Cardiac fibroblast (primary cell): ENCODE measurements at regions not wholly inside any gene's neighbourhood (a gene's known extent, or its start where the extent isn't known, plus 50 kb on each side); places are given as distances from the start of the nearest gene placed in this dataset.

Experiments used
- DNase-seq, 2 donors: peaks; one replicate each; pipeline versions ENCODE4 v3.0.0 to v3.0.0-alpha.2; 2010; ENCODE audit warnings: low read depth in 2 of 2
- H3K4me3 ChIP-seq, 2 donors: replicated peaks in 1 of 2; 1 replicate in 1 of 2; 2 replicates in 1 of 2; pipeline ENCODE4 v1.5.1; 2011; ENCODE audit warnings: low read depth in 2 of 2, low read length in 2 of 2, mild to moderate bottlenecking in 2 of 2, moderate library complexity in 1 of 2
- TF ChIP-seq, protein P1 (sequence below): IDR thresholded peaks from one replicate; pipeline ENCODE4 v1.5.1; 2011; ENCODE audit warnings: low read depth, mild to moderate bottlenecking, low read length, inconsistent platforms

GRCh38 chr2:234751275-234751973 is 200.4 kb upstream of the SH3BP4 start:
- no peak for DNase-seq
- H3K4me3 ChIP-seq, result no peak overlapping the region
- TF ChIP-seq, protein P1, sequence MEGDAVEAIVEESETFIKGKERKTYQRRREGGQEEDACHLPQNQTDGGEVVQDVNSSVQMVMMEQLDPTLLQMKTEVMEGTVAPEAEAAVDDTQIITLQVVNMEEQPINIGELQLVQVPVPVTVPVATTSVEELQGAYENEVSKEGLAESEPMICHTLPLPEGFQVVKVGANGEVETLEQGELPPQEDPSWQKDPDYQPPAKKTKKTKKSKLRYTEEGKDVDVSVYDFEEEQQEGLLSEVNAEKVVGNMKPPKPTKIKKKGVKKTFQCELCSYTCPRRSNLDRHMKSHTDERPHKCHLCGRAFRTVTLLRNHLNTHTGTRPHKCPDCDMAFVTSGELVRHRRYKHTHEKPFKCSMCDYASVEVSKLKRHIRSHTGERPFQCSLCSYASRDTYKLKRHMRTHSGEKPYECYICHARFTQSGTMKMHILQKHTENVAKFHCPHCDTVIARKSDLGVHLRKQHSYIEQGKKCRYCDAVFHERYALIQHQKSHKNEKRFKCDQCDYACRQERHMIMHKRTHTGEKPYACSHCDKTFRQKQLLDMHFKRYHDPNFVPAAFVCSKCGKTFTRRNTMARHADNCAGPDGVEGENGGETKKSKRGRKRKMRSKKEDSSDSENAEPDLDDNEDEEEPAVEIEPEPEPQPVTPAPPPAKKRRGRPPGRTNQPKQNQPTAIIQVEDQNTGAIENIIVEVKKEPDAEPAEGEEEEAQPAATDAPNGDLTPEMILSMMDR, result no peak

DNA sequence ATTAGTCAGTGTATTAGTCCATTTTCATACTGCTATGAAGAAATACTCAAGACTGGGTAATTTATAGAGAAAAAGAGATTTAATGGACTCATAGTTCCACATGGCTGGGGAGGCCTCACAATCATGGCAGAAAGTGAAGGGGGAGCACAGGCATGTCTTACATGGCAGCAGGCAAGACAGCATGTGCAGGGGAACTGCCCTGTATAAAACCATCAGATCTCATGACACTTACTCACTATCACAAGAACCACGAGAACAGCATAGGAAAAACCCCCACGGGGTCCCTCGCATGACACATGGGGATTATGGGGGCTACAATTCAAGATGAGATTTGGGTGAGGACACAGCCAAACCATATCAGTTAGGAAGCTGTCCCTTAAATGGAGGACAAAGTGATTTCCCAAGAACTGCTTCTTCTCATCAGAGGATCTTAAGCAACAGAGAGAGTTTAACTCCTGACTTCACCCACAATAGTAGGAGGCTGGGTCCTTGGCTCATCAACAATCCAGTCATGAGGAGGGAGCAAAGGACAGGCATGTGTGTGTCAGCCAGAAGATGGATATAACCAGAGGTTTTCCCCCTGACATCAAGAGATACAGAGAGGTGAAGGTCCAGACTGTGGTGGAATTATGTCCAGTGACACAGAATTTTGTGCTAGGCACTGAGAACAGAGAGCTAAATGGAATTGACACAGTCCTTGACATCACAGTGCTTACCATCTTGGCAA is 203.8 kb upstream of the SH3BP4 start:
- peak in 1 of 2 donors; percentile 48 for DNase-seq
- TF ChIP-seq, protein P1, result no peak
- no peak overlapping the region for H3K4me3 ChIP-seq

DNA sequence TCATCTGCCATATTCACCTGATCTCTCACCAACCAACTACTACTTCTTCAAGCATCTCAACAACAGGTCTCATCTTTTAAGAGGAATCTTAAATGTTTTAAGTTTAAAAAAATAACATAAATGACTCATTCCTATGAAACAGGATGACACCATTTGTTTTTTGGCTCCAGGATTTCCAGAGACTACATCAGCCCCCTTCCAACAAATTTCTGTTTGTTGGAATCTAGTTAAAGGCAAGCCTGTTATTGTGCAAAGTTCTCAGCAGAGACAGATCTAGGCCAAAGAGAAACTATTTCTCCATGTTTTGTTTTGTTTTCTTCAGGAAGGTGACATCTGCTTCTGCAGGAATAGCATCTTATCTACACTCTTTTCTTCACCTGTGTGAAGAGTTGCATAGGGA is 204.8 kb upstream of the SH3BP4 start:
- peak in 1 of 2 donors; percentile 44 for DNase-seq
- no peak overlapping the region for H3K4me3 ChIP-seq
- TF ChIP-seq, protein P1, result no peak

DNA sequence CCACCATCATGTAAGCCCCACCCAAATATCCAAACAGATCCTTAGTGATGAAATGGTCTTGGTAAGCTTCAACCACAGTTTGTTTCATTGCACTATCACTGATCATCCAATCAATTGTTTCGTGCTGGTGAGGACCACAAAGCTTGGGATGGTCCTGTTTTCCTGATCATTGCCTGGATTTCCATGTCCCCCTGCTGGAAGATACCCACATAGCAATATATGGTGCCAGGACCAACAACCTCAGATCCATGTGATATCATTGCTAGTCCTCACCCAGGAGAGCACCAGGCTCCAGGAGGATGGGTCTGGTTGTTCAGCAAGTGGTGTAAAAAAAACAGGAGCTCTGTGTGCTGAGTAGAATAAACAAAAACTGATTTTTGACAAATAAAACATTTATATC is 206.5 kb upstream of the SH3BP4 start:
- no peak for DNase-seq
- TF ChIP-seq, protein P1, result no peak

GRCh38 chr2:234741976-234742375 is 209.8 kb upstream of the SH3BP4 start:
- no peak overlapping the region for H3K4me3 ChIP-seq
- TF ChIP-seq, protein P1, result no peak
- peak in 1 of 2 donors; percentile 72 for DNase-seq

More for the DNA sequence above, 206.5 kb upstream of the SH3BP4 start:
- H3K4me3 ChIP-seq, result no peak overlapping the region

DNA sequence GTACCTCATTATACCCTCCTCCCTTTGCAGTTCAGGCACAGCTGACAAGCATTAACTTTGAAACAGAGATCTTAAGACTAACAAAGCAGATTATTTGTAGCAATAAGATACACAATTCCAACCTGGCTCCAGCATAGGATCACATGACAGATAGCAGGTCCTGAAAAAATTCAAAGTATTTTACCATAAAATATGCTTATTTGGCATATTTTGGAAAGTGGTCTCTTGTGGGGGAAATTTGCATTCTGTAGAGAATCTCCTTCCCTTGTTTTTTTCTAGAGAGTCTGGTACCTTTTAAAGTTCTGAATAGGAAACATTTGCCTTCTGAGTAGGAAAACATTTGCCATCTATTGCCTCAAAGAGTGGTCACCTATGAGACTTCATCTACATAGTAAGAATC is 212.8 kb upstream of the SH3BP4 start:
- no peak overlapping the region for H3K4me3 ChIP-seq
- TF ChIP-seq, protein P1, result no peak
- no peak for DNase-seq
